GM12891 (cell line): ENCODE measurements at regions not wholly inside any gene's neighbourhood (a gene's known extent, or its start where the extent isn't known, plus 50 kb on each side); places are given as distances from the start of the nearest gene placed in this dataset.

Source experiments
- PAX5 ChIP-seq: IDR thresholded peaks from 2 replicates; pipeline ENCODE4 v1.6.1; 2011; ENCODE audit warnings: low read length, moderate library complexity, mild to moderate bottlenecking; ENCODE audit not compliant: insufficient read depth, severe bottlenecking
- POLR2A ChIP-seq: IDR thresholded peaks from 2 replicates; pipeline ENCODE4 v1.6.1; 2011; ENCODE audit warnings: low read depth, low read length, control low read depth
- POLR2AphosphoS5 ChIP-seq: IDR thresholded peaks from 2 replicates; pipeline ENCODE4 v1.6.1; 2011; ENCODE audit warnings: low read depth, low read length, control low read depth
- TAF1 ChIP-seq: IDR thresholded peaks from 2 replicates; pipeline ENCODE4 v1.6.1; 2011; ENCODE audit warnings: low read depth, low read length, control low read depth

DNA sequence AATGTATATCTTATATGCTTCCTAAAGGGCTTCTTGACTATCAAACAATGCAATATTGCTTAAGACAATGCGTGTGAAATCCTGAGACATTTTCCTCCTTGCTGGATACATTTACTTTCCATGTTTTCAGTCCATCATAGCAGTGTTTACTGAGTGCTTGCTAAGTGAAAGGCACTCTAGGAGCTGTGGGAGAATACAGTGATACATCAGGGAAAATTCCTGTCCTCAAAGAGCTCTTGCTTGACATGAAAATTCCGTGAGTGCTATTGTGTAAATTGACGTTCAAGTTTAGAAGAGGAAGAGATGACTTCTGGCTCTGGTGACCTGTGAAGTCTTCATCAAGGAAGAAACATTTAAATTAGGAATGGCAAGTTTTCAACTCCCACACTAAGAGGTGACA lies 449.4 kb upstream of the SOX11 start:
- TF ChIP-seq POLR2A (no peak), POLR2AphosphoS5 (no peak), PAX5 (no peak), TAF1 (no peak)
